DOHH2 (cell line): ENCODE measurements at regions not wholly inside any gene's neighbourhood (a gene's known extent, or its start where the extent isn't known, plus 50 kb on each side); places are given as distances from the start of the nearest gene placed in this dataset.

Experiments used
- EZH2phosphoT487 ChIP-seq: fragments of 200-600 bp; sonication (generic); IDR thresholded peaks from 2 replicates; pipeline ENCODE4 v1.6.1; 2017; ENCODE audit warnings: borderline replicate concordance, mild to moderate bottlenecking, antibody characterized with exemption, low read length, moderate library complexity, mixed read lengths
- TF ChIP-seq, protein P1 (sequence below): fragments of 200-600 bp; sonication (generic); IDR thresholded peaks from one replicate; pipeline ENCODE4 v1.5.1; 2014; ENCODE audit warnings: antibody characterized with exemption, mild to moderate bottlenecking, low read depth, low read length; ENCODE audit not compliant: poor library complexity, severe bottlenecking

DNA sequence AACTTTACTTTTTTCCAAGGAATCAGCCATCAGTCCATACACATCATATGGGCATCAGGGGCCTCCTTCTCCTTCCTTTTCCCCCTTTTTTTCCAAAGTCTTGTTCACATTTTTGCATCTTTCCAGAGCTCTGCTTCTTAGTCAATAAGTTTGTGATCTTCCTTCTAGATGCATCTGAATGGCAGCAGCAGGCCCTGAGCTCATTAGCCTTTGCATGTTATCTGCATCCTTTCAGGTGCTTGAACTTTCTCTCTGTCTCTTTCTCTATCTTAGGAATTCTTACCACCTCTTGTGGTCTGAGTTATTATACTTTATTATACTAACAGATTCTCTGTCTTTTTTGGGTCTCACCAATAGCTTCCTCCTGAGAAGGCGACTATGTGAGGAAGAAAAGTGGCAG, 312.4 kb upstream of the FANCL start:
- TF ChIP-seq, protein P1, sequence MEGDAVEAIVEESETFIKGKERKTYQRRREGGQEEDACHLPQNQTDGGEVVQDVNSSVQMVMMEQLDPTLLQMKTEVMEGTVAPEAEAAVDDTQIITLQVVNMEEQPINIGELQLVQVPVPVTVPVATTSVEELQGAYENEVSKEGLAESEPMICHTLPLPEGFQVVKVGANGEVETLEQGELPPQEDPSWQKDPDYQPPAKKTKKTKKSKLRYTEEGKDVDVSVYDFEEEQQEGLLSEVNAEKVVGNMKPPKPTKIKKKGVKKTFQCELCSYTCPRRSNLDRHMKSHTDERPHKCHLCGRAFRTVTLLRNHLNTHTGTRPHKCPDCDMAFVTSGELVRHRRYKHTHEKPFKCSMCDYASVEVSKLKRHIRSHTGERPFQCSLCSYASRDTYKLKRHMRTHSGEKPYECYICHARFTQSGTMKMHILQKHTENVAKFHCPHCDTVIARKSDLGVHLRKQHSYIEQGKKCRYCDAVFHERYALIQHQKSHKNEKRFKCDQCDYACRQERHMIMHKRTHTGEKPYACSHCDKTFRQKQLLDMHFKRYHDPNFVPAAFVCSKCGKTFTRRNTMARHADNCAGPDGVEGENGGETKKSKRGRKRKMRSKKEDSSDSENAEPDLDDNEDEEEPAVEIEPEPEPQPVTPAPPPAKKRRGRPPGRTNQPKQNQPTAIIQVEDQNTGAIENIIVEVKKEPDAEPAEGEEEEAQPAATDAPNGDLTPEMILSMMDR = no peak
- no peak for TF ChIP-seq EZH2phosphoT487
